Gastrocnemius medialis (tissue), 4 donors: ENCODE measurements at regions not wholly inside any gene's neighbourhood (a gene's known extent, or its start where the extent isn't known, plus 50 kb on each side); places are given as distances from the start of the nearest gene placed in this dataset.

ENCODE experiments used
- CTCF ChIP-seq, 5 experiments: fragments of 450-650 bp in 3 of 5; fragments of 200-600 bp in 2 of 5; sonication (generic) in 2 of 5; IDR thresholded peaks in 4 of 5; conservative IDR thresholded peaks in 1 of 5; 1 replicate in 4 of 5; 2 replicates in 1 of 5; pipeline ENCODE4 v1.5.1; 2016 to 2019; ENCODE audit warnings: antibody characterized with exemption in 5 of 5, mild to moderate bottlenecking in 3 of 5, moderate library complexity in 3 of 5
- POLR2A ChIP-seq, 2 donors: fragments of 450-650 bp; IDR thresholded peaks; one replicate each; pipeline ENCODE4 v1.6.1; 2017; ENCODE audit warnings: antibody characterized with exemption in 2 of 2, mild to moderate bottlenecking in 2 of 2, moderate library complexity in 2 of 2

DNA sequence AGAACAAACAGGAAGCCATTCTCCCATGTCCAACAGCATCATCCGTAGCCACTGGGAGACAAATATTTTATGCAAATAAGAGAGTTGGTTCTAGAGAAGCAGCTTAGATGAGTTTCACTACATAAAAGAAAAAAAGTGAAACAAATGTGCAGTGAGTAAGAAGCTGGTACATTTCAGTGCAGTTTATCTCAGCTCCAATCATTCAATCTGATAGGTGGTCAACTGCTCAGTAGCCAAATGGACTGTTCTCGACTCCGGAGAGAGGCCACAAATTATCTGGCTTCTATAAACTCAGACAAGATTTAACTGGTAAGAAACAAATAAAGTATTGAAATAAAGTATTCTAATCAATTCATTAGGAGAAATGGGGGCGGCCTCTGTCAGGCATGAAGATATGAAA is 68.3 kb downstream of the MAF start:
- TF ChIP-seq CTCF (IDR thresholded peaks at IDR 0.05 in 4 of 5, conservative IDR thresholded peaks at IDR 0.05 in 1 of 5) (no peak), POLR2A (IDR thresholded peaks at IDR 0.05) (no peak)
